ENCODE measurements at regions not wholly inside any gene's neighbourhood (a gene's known extent, or its start where the extent isn't known, plus 50 kb on each side); places are given as distances from the start of the nearest gene placed in this dataset.

DNA sequence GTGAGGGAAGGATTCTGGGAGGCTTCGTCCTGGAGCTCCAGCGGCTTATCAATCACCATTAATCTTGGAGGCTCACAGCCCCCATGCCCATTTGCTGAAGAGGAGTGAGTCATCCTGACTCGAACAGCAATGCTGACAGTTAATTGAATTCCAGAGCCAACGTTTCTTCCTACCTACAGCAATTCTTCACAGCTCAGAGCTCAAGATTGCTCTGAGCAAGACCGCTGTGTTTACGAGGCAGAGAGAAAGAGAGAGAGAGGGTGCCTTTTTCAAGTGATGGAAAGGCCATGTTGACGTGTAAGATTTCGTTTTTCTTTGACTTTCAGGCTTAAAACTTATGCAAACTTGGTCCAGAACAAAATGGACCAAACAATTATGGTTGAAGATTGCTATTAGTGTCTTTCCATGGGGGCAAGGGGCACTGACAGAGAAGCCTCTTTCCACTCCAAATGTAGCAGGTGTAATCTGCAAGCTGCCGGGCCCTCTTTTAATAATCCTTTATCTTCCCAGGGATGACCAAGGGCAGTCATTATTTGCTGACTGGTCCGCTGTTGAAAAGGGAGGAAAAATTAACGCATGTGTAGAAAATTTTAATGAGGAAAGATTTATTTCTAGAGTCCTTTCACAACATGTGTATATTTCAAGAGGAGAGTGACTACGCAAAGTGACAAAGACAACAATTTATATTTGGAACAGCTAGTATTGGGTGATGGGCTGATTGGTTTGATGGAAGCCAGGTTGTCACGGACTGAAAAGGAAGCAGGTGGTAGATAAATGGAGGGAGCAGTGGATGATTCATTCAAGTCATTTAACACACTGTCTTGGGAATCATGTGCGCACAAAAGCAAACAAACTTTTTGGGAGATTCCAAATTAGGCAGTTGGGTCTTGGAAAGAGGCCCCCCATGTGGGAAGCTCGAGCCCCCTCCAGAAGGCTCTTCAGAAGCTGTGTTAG lies 136.1 kb upstream of the IRF2BP2 start:
- in situ Hi-C loops (cut with HindIII; ENCODE audit: low pct_ligation_motif_present, low sequenced_read_pairs) = loop anchor here (25.0 kb wide), 2 partner anchors 91 to 216 kb away; no protein-coding TSS in a partner anchor

DNA sequence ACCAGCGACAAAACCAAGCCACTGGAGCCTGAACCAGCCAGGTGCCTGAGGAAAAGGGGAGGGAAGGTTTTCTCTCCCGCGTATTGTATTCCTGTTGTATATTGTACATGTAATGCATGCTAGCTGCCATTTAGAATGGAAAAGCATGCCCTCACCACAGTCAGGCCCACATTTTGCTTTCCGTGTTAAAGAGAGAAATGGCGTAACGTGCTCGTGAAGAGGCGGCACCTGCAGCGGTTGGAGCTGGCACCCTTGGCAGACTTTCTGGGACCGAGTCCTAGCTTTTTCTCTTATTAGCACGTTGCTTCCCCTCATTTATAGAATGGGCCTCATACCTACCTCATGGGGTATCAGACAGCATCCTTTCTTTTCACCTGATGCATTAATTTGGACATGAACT lies 135.3 kb upstream of the IRF2BP2 start:
- Histone ChIP-seq H3K36me3 (replicated peaks) (no peaks in the 10 kb centered on the region), H3K4me3 (ENCODE audit: low read depth, low read length) (no peak overlapping the region), H3K27ac (no peak overlapping the region), H3K27me3 (replicated peaks) (no peaks in the 10 kb centered on the region)
- in situ Hi-C loops (cut with HindIII; ENCODE audit: low pct_ligation_motif_present, low sequenced_read_pairs) = loop anchor here (25.0 kb wide), 2 partner anchors 92 to 217 kb away; no protein-coding TSS in a partner anchor
- DNase-seq = no peak
- TF ChIP-seq, protein P1, sequence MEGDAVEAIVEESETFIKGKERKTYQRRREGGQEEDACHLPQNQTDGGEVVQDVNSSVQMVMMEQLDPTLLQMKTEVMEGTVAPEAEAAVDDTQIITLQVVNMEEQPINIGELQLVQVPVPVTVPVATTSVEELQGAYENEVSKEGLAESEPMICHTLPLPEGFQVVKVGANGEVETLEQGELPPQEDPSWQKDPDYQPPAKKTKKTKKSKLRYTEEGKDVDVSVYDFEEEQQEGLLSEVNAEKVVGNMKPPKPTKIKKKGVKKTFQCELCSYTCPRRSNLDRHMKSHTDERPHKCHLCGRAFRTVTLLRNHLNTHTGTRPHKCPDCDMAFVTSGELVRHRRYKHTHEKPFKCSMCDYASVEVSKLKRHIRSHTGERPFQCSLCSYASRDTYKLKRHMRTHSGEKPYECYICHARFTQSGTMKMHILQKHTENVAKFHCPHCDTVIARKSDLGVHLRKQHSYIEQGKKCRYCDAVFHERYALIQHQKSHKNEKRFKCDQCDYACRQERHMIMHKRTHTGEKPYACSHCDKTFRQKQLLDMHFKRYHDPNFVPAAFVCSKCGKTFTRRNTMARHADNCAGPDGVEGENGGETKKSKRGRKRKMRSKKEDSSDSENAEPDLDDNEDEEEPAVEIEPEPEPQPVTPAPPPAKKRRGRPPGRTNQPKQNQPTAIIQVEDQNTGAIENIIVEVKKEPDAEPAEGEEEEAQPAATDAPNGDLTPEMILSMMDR (IDR thresholded peaks at IDR 0.05; ENCODE audit: low read depth, low read length, missing control alignments) = no peak

More for the DNA sequence above, 136.1 kb upstream of the IRF2BP2 start:
- H3K27me3 ChIP-seq (replicated peaks) = no peaks in the 10 kb centered on the region
- DNase-seq = peak; percentile 48
- H3K4me3 ChIP-seq (ENCODE audit: low read depth, low read length) = no peak overlapping the region
- H3K27ac ChIP-seq = no peak overlapping the region
- no peaks in the 10 kb centered on the region for H3K36me3 ChIP-seq (replicated peaks)
- TF ChIP-seq, protein P1 (IDR thresholded peaks at IDR 0.05; ENCODE audit: low read depth, low read length, missing control alignments) = no peak

DNA sequence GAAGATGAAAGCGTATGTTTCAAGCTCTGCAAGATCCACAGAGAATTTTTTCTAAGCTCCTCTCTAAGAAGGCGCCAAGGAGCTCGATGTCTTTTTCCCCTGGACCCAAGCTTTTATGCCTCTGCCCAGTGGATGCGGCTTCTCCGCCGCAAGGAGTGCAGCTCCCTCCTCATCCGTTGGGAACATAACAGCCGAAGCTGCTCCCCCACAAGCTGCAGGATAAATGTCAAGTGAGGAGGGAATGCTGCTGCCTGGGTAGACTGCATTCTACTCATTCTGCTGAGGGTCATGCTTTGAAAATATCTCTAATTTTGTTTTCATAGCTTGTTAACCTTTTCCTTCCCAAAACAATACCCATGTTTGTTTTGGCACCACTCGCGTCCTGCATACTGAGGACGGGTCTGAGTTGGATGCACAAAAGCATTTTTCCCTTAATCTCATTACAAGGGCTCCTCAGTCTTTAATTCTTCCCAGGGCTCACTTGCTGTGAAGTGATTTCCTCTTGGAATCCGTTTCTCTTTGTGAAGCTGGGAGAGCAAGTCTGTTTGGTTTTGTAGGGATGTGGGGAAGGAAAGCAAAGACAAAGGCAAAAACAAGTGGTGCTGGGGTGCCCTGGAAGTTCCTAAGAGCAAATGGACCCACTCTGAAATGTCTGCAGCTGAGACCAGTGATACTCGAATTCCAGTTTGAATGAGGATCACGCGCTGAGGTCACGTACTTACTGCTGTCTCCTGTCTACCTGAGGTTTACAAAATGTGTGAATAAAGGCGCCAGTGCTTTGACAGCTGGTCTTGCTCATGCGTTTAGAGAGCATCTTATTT lies 134.0 kb upstream of the IRF2BP2 start:
- H3K27ac ChIP-seq = peak overlapping the region; percentile 67
- H3K36me3 ChIP-seq (replicated peaks) = no peaks in the 10 kb centered on the region
- TF ChIP-seq, protein P1 (IDR thresholded peaks at IDR 0.05; ENCODE audit: low read depth, low read length, missing control alignments) = peak; percentile 25

DNA sequence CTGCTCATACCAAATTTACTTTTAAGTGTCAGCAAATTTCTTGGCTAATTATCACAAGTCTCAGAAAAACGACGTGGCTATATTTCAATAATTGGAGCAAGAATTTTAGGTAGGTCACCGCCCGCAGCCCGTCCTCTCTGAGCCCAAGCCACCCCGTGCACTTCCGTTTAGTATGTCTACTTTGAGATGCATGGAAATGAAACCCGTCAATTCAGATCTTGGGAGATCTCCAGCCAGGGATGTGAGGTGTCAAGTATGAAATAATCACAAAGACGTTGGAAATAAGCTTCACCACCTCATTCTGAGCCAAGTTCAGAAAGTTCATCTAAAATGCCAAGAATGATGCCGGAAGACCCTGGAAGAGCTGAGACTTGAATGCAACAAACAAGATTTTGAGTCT lies 132.6 kb upstream of the IRF2BP2 start:
- Histone ChIP-seq H3K36me3 (replicated peaks) (no peaks in the 10 kb centered on the region), H3K27ac (no peak overlapping the region), H3K4me3 (ENCODE audit: low read depth, low read length) (no peak overlapping the region), H3K27me3 (replicated peaks) (no peaks in the 10 kb centered on the region)
- TF ChIP-seq, protein P1 (IDR thresholded peaks at IDR 0.05; ENCODE audit: low read depth, low read length, missing control alignments) = no peak
- in situ Hi-C loops (cut with HindIII; ENCODE audit: low pct_ligation_motif_present, low sequenced_read_pairs) = loop anchor here (25.0 kb wide), 2 partner anchors 95 to 220 kb away; no protein-coding TSS in a partner anchor
- no peak for DNase-seq

More for the DNA sequence above, 134.0 kb upstream of the IRF2BP2 start:
- Histone ChIP-seq H3K4me3 (ENCODE audit: low read depth, low read length) (peak overlapping the region; percentile 10), H3K27me3 (replicated peaks) (no peaks in the 10 kb centered on the region)
- DNase-seq = peak; percentile 63
- in situ Hi-C loops (cut with HindIII; ENCODE audit: low pct_ligation_motif_present, low sequenced_read_pairs) = loop anchor here (25.0 kb wide), 2 partner anchors 93 to 218 kb away; no protein-coding TSS in a partner anchor

DNA sequence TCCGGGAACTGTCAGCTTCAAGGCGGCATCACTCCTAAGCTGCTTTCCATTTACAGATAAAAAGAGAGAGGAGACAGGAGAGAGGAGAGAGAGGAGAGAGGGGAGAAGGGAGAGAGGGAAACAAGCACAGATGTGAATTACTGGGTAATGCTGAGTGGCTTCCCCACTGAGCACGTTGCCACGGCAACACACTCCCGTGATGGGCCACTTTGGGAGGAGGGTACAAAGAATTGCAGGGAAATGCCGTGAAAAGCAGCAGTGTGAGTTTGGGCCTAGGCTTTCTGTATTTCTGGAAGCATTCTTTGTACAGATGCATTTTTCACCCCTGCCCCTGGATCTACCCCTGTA lies 128.0 kb upstream of the IRF2BP2 start:
- Histone ChIP-seq H3K36me3 (replicated peaks) (no peaks in the 10 kb centered on the region), H3K4me3 (ENCODE audit: low read depth, low read length) (no peak overlapping the region), H3K27me3 (replicated peaks) (no peaks in the 10 kb centered on the region), H3K27ac (no peak overlapping the region)
- no peak for DNase-seq
- TF ChIP-seq, protein P1 (IDR thresholded peaks at IDR 0.05; ENCODE audit: low read depth, low read length, missing control alignments) = no peak
- in situ Hi-C loops (cut with HindIII; ENCODE audit: low pct_ligation_motif_present, low sequenced_read_pairs) = loop anchor here (25.0 kb wide), 2 partner anchors 99 to 224 kb away; no protein-coding TSS in a partner anchor

Data from brain microvascular endothelial cell (primary cell).